K562 (cell line): ENCODE measurements at regions not wholly inside any gene's neighbourhood (a gene's known extent, or its start where the extent isn't known, plus 50 kb on each side); places are given as distances from the start of the nearest gene placed in this dataset.

Experiments used
- ATAC-seq: fragments of 200-7000 bp; cut with Tn5 transposase; 3 replicates; pipeline ENCODE4 v1.9.1; 2020; ENCODE audit warnings: moderate library complexity
- BruUV-seq: library from RNA; stranded (reverse); fragments of 400-500 nt; replicated peaks from 2 replicates; lab custom pipeline; 2021; lab: Mats Ljungman, UMichigan
- CTCF ChIA-PET: fragments of 300-600 bp; formaldehyde crosslinking; extraction: SDS; loops from one replicate; lab custom pipeline; 2021; ENCODE audit warnings: low intra/inter-chr PET ratio; lab: Yijun Ruan, JAX
- POLR2A ChIA-PET: fragments of 300-600, 350-650 bp; sonication (Branson Sonifier 250); formaldehyde crosslinking; extraction: SDS; loops from one replicate; lab custom pipeline; 2021; ENCODE audit warnings: antibody characterized with exemption, inconsistent platforms; lab: Yijun Ruan, JAX
- DNase-seq, 4 experiments: peaks; one replicate each; pipeline versions ENCODE4 v3.0.0 to v3.0.0-alpha.2; 2011 to 2018; ENCODE audit warnings: low spot score in 3 of 4, mixed read lengths in 3 of 4; ENCODE audit errors: extremely low read depth in 1 of 4
- FAIRE-seq: peaks from 2 replicates; lab custom pipeline; 2011; peaks lifted over from hg19 to GRCh38; lab: Jason Lieb, UNC
- H2AFZ ChIP-seq: 2 replicates; pipeline ENCODE4 v1.6.0; 2011; ENCODE audit warnings: low read depth, low read length, control low read depth, inconsistent platforms
- H3K27ac ChIP-seq: fragments of 200-600 bp; 3 replicates; pipeline ENCODE4 v1.8.0; 2011; ENCODE audit warnings: low read depth, mild to moderate bottlenecking, control low read depth, inconsistent platforms, low read length, moderate library complexity, mixed read lengths; ENCODE audit errors: extremely low read depth
- H3K27me3 ChIP-seq, 2 experiments: fragments of 300-600 bp in 1 of 2; 2 replicates in 1 of 2; 3 replicates in 1 of 2; pipeline versions ENCODE4 v1.6.0 to v1.8.0; 2011; ENCODE audit warnings: inconsistent platforms in 2 of 2, low read length in 2 of 2, mild to moderate bottlenecking in 1 of 2, mixed read lengths in 1 of 2, moderate library complexity in 1 of 2; ENCODE audit not compliant: control insufficient read depth in 2 of 2, insufficient read depth in 2 of 2
- H3K36me3 ChIP-seq: fragments of 300-600 bp; 3 replicates; pipeline ENCODE4 v1.8.0; 2011; ENCODE audit warnings: mild to moderate bottlenecking, low read length, inconsistent platforms; ENCODE audit not compliant: control insufficient read depth, insufficient read depth
- H3K4me1 ChIP-seq, 2 experiments: fragments of 200-600 bp in 1 of 2; replicated peaks in 1 of 2; 2 replicates in 1 of 2; 3 replicates in 1 of 2; pipeline versions ENCODE4 v1.5.1 to v1.8.0; 2011; ENCODE audit warnings: inconsistent platforms in 2 of 2, low read length in 2 of 2, mild to moderate bottlenecking in 1 of 2, mixed read lengths in 1 of 2, moderate library complexity in 1 of 2; ENCODE audit not compliant: control insufficient read depth in 2 of 2, insufficient read depth in 2 of 2
- H3K4me2 ChIP-seq: 2 replicates; pipeline ENCODE4 v1.6.1; 2011; ENCODE audit warnings: low read length, control low read depth, inconsistent platforms, mixed read lengths; ENCODE audit not compliant: insufficient read depth
- H3K4me3 ChIP-seq: fragments of 200-600 bp; sonication (generic), shearing (Covaris generic); 2 replicates; pipeline ENCODE4 v1.5.1; 2016; ENCODE audit warnings: control low read depth, inconsistent platforms
- H3K79me2 ChIP-seq: fragments of 200-600 bp; 3 replicates; pipeline ENCODE4 v1.8.0; 2011; ENCODE audit warnings: low read length, inconsistent platforms; ENCODE audit not compliant: control insufficient read depth, insufficient read depth
- H3K9ac ChIP-seq, 2 experiments: 2 replicates each; pipeline versions ENCODE4 v1.6.0 to v1.6.1; 2011; ENCODE audit warnings: low read depth in 2 of 2, low read length in 2 of 2, control low read depth in 1 of 2, inconsistent platforms in 1 of 2, mild to moderate bottlenecking in 1 of 2, mixed read lengths in 1 of 2; ENCODE audit not compliant: insufficient read depth in 1 of 2
- H3K9me1 ChIP-seq: one replicate; pipeline ENCODE4 v1.6.0; 2011; ENCODE audit warnings: inconsistent platforms, mild to moderate bottlenecking, low read length, moderate library complexity; ENCODE audit not compliant: control insufficient read depth, insufficient read depth
- H3K9me3 ChIP-seq: replicated peaks from 2 replicates; pipeline ENCODE4 v1.5.1; 2011; ENCODE audit warnings: low read depth, low read length, inconsistent platforms; ENCODE audit not compliant: control insufficient read depth, insufficient read depth
- H4K20me1 ChIP-seq: replicated peaks from 2 replicates; pipeline ENCODE4 v1.6.1; 2011; ENCODE audit warnings: low read length, inconsistent platforms, mixed read lengths; ENCODE audit not compliant: control insufficient read depth, insufficient read depth
- BMI1 ChIP-seq: fragments of 150-350 bp; IDR thresholded peaks from 2 replicates; pipeline ENCODE4 v1.6.1; 2014; ENCODE audit warnings: low read length
- BRD4 ChIP-seq: fragments of 200-600 bp; sonication (generic); IDR thresholded peaks from 2 replicates; pipeline ENCODE4 v1.6.1; 2017; ENCODE audit warnings: inconsistent platforms
- MLX ChIP-seq, 2 experiments: fragments of 450-650 bp in 1 of 2; sonication (generic) in 1 of 2; formaldehyde crosslinking; conservative IDR thresholded peaks; 2 replicates each; pipeline versions ENCODE4 v1.4.0 to v1.8.1; 2020 to 2022; ENCODE audit warnings: mild to moderate bottlenecking in 1 of 2, missing genetic modification reagents in 1 of 2
- MTA2 ChIP-seq: fragments of 450-650 bp; IDR thresholded peaks from 2 replicates; pipeline ENCODE4 v1.6.1; 2016; ENCODE audit warnings: low read depth
- REST ChIP-seq, 2 experiments: fragments of 450-650 bp; formaldehyde crosslinking in 1 of 2; IDR thresholded peaks; 2 replicates each; pipeline versions ENCODE4 v1.4.0 to v1.6.1; 2014 to 2020; ENCODE audit warnings: mild to moderate bottlenecking in 2 of 2, borderline replicate concordance in 1 of 2, low read depth in 1 of 2
- ZNF274 ChIP-seq: IDR thresholded peaks from 2 replicates; pipeline ENCODE4 v1.6.1; 2011; ENCODE audit warnings: low read depth, mild to moderate bottlenecking, low read length, moderate library complexity, borderline replicate concordance
- ZNF695 ChIP-seq: fragments of 450-650 bp; formaldehyde crosslinking; IDR thresholded peaks from 2 replicates; pipeline ENCODE4 v1.4.0; 2020; ENCODE audit warnings: mild to moderate bottlenecking, moderate library complexity
- WGBS: fragments of 100-300 bp; shearing (Covaris generic); methylation state at CpG from one replicate; pipeline ENCODE4 v1.1.6; 2016; ENCODE audit warnings: low coverage, mixed read lengths; ENCODE audit not compliant: insufficient coverage; ENCODE audit errors: missing lambda C conversion rate; 5-methylcytosine and 5-hydroxymethylcytosine counted together
- in situ Hi-C: fragments of 300-500 bp; cut with MboI; formaldehyde crosslinking; loops from 4 replicates; pipeline ENCODE4 v1.15.0; 2018; ENCODE audit warnings: inconsistent platforms, mixed read lengths
- intact Hi-C: fragments of 100-400 bp; cut with micrococcal nuclease; formaldehyde crosslinking; loops from 2 replicates; pipeline ENCODE4 v1.14.2; 2022

GRCh38 chr10:8508882-8509281, 454.4 kb downstream of the GATA3 start:
- ChIA-PET POLR2A (interaction anchor here (0.7 kb wide), 1 partner anchor 178 kb away, joined by 3 read pairs; no protein-coding TSS in a partner anchor), CTCF (no interaction called here)
- H3K9ac ChIP-seq: no peak overlapping the region
- H3K36me3 ChIP-seq: no peaks in the 10 kb centered on the region
- H4K20me1 ChIP-seq: no peaks in the 10 kb centered on the region
- H3K4me3 ChIP-seq: no peak overlapping the region
- H2AFZ ChIP-seq: no peak overlapping the region
- WGBS: 0% methylated on average over 2 of the region's 2 CpGs
- ATAC-seq (no peak), DNase-seq (no peak), FAIRE-seq (no peak)
- peaks cover 0 to 5% of the 10 kb centered on the region in 2 experiments; a peak in 1 of 5 replicates for H3K27me3 ChIP-seq
- in situ Hi-C loops (no loop called here), intact Hi-C loops (no loop called here)
- H3K9me1 ChIP-seq: no peaks in the 10 kb centered on the region
- BruUV-seq: no TSS peak
- no peaks in the 10 kb centered on the region for H3K9me3 ChIP-seq
- H3K27ac ChIP-seq: no peak overlapping the region
- TF ChIP-seq BMI1: no peak
- TF ChIP-seq MTA2: no peak
- TF ChIP-seq MLX (CRISPR knock-in tag; conservative IDR thresholded peaks at IDR 0.05): no peak
- TF ChIP-seq BRD4: no peak
- no peaks in the 10 kb centered on the region for H3K79me2 ChIP-seq
- H3K4me1 ChIP-seq: peaks cover 0 to 5% of the 10 kb centered on the region in 2 experiments; a peak in 1 of 5 replicates
- H3K4me2 ChIP-seq: no peak overlapping the region

GRCh38 chr10:8510471-8510870, 456.0 kb downstream of the GATA3 start:
- Histone ChIP-seq H3K9me1 (no peaks in the 10 kb centered on the region), H3K9ac (no peak overlapping the region), H3K27me3 (peaks cover 0 to 17% of the 10 kb centered on the region in 2 experiments; a peak in 2 of 5 replicates), H3K79me2 (no peaks in the 10 kb centered on the region), H2AFZ (no peak overlapping the region), H3K4me2 (no peak overlapping the region), H4K20me1 (no peaks in the 10 kb centered on the region), H3K27ac (no peak overlapping the region), H3K4me3 (no peak overlapping the region), H3K4me1 (peaks cover 0 to 7% of the 10 kb centered on the region in 2 experiments; a peak in 1 of 5 replicates), H3K9me3 (no peaks in the 10 kb centered on the region), H3K36me3 (no peaks in the 10 kb centered on the region)
- DNase-seq (no peak), FAIRE-seq (no peak), ATAC-seq (no peak)
- 0% methylated on average over 1 of the region's 1 CpG for WGBS
- ChIA-PET CTCF (no interaction called here), POLR2A (no interaction called here)
- intact Hi-C loops (no loop called here), in situ Hi-C loops (no loop called here)
- no TSS peak for BruUV-seq
- TF ChIP-seq ZNF274 (no peak), REST (IDR thresholded peaks at IDR 0.05; ENCODE audit: borderline replicate concordance) (no peak), REST (CRISPR knock-in tag; IDR thresholded peaks at IDR 0.05; ENCODE audit: low read depth) (no peak), ZNF695 (CRISPR knock-in tag) (no peak)
